Astrocyte (in vitro differentiated cells and primary cell): ENCODE measurements at regions not wholly inside any gene's neighbourhood (a gene's known extent, or its start where the extent isn't known, plus 50 kb on each side); places are given as distances from the start of the nearest gene placed in this dataset.

ENCODE experiments used
- DNase-seq: peaks from one replicate; pipeline ENCODE4 v3.0.0-alpha.2; 2010; ENCODE audit warnings: low read depth
- FAIRE-seq: peaks from 2 replicates; lab custom pipeline; 2011; peaks lifted over from hg19 to GRCh38; lab: Jason Lieb, UNC
- H2AFZ ChIP-seq: 2 replicates; pipeline ENCODE4 v1.6.0; 2012; ENCODE audit warnings: low read depth, low read length, inconsistent platforms
- H3K27ac ChIP-seq: 2 replicates; pipeline ENCODE4 v1.5.1; 2011; ENCODE audit warnings: low read depth, low read length, inconsistent platforms
- H3K27me3 ChIP-seq: 2 replicates; pipeline ENCODE4 v1.6.0; 2011; ENCODE audit warnings: low read length, inconsistent platforms; ENCODE audit not compliant: insufficient read depth
- H3K36me3 ChIP-seq: 2 replicates; pipeline ENCODE4 v1.5.1; 2011; ENCODE audit warnings: low read length, inconsistent platforms; ENCODE audit not compliant: insufficient read depth
- H3K4me1 ChIP-seq: 2 replicates; pipeline ENCODE4 v1.5.1; 2011; ENCODE audit warnings: low read length, inconsistent platforms; ENCODE audit not compliant: insufficient read depth
- H3K4me2 ChIP-seq: 2 replicates; pipeline ENCODE4 v1.6.0; 2012; ENCODE audit warnings: low read length, inconsistent platforms
- H3K4me3 ChIP-seq: 2 replicates; pipeline ENCODE4 v1.5.1; 2011; ENCODE audit warnings: low read depth, mild to moderate bottlenecking, low read length, inconsistent platforms; ENCODE audit not compliant: insufficient read depth
- H3K79me2 ChIP-seq: 2 replicates; pipeline ENCODE4 v1.6.0; 2012; ENCODE audit warnings: mild to moderate bottlenecking, low read length, inconsistent platforms; ENCODE audit not compliant: insufficient read depth
- H3K9ac ChIP-seq: 2 replicates; pipeline ENCODE4 v1.6.0; 2012; ENCODE audit warnings: mild to moderate bottlenecking, low read length, inconsistent platforms
- H3K9me3 ChIP-seq: 2 replicates; pipeline ENCODE4 v1.5.1; 2012; ENCODE audit warnings: low read depth, mild to moderate bottlenecking, low read length, inconsistent platforms; ENCODE audit not compliant: insufficient read depth
- H4K20me1 ChIP-seq: 2 replicates; pipeline ENCODE4 v1.6.0; 2012; ENCODE audit warnings: low read length, inconsistent platforms; ENCODE audit not compliant: insufficient read depth
- H3K27ac Mint-ChIP-seq: one replicate; pipeline ENCODE4 v1.8.0; 2021; ENCODE audit warnings: mild to moderate bottlenecking, mixed read lengths; ENCODE audit not compliant: unreplicated experiment
- H3K27me3 Mint-ChIP-seq: one replicate; pipeline ENCODE4 v1.8.0; 2021; ENCODE audit warnings: low read depth, mixed read lengths; ENCODE audit not compliant: unreplicated experiment
- H3K36me3 Mint-ChIP-seq: one replicate; pipeline ENCODE4 v1.8.0; 2021; ENCODE audit warnings: low read depth, mixed read lengths; ENCODE audit not compliant: unreplicated experiment
- H3K4me1 Mint-ChIP-seq: one replicate; pipeline ENCODE4 v1.8.0; 2021; ENCODE audit warnings: low read depth, mixed read lengths; ENCODE audit not compliant: unreplicated experiment
- H3K4me3 Mint-ChIP-seq: one replicate; pipeline ENCODE4 v1.8.0; 2021; ENCODE audit warnings: mild to moderate bottlenecking, moderate library complexity, mixed read lengths; ENCODE audit not compliant: unreplicated experiment
- H3K9me3 Mint-ChIP-seq: one replicate; pipeline ENCODE4 v1.8.0; 2021; ENCODE audit warnings: mild to moderate bottlenecking, mixed read lengths; ENCODE audit not compliant: unreplicated experiment
- EZH2 ChIP-seq: IDR thresholded peaks from 2 replicates; pipeline ENCODE4 v1.6.1; 2012; ENCODE audit warnings: mild to moderate bottlenecking, low read length, inconsistent platforms; ENCODE audit not compliant: insufficient read depth
- TF ChIP-seq, protein P1 (sequence below): IDR thresholded peaks from 2 replicates; pipeline ENCODE4 v1.5.1; 2011; ENCODE audit warnings: low read depth, mild to moderate bottlenecking, inconsistent platforms, low read length, moderate library complexity; ENCODE audit not compliant: insufficient read depth

GRCh38 chr10:29757551-29758297 lies 123.0 kb upstream of the SVIL start:
- H3K4me2 ChIP-seq, result peak overlapping the region; percentile 66
- no peaks in the 10 kb centered on the region for H3K79me2 ChIP-seq
- H3K36me3 ChIP-seq, result no peaks in the 10 kb centered on the region
- H3K27ac ChIP-seq, result no peak overlapping the region
- Mint-ChIP-seq H3K9me3 (no peaks in the 10 kb centered on the region), H3K27me3 (no peaks in the 10 kb centered on the region), H3K36me3 (no peaks in the 10 kb centered on the region), H3K4me3 (no peak overlapping the region), H3K4me1 (peaks cover 10% of the 10 kb centered on the region), H3K27ac (peak overlapping the region; percentile 34)
- TF ChIP-seq, protein P1, sequence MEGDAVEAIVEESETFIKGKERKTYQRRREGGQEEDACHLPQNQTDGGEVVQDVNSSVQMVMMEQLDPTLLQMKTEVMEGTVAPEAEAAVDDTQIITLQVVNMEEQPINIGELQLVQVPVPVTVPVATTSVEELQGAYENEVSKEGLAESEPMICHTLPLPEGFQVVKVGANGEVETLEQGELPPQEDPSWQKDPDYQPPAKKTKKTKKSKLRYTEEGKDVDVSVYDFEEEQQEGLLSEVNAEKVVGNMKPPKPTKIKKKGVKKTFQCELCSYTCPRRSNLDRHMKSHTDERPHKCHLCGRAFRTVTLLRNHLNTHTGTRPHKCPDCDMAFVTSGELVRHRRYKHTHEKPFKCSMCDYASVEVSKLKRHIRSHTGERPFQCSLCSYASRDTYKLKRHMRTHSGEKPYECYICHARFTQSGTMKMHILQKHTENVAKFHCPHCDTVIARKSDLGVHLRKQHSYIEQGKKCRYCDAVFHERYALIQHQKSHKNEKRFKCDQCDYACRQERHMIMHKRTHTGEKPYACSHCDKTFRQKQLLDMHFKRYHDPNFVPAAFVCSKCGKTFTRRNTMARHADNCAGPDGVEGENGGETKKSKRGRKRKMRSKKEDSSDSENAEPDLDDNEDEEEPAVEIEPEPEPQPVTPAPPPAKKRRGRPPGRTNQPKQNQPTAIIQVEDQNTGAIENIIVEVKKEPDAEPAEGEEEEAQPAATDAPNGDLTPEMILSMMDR, result no peak
- no peak for TF ChIP-seq EZH2
- H3K9me3 ChIP-seq, result no peaks in the 10 kb centered on the region
- DNase-seq, result peak; percentile 62
- no peaks in the 10 kb centered on the region for H3K27me3 ChIP-seq
- H3K9ac ChIP-seq, result peak overlapping the region; percentile 1
- peaks cover 14% of the 10 kb centered on the region for H3K4me1 ChIP-seq
- FAIRE-seq, result no peak
- no peak overlapping the region for H2AFZ ChIP-seq
- no peak overlapping the region for H3K4me3 ChIP-seq
- no peaks in the 10 kb centered on the region for H4K20me1 ChIP-seq

DNA sequence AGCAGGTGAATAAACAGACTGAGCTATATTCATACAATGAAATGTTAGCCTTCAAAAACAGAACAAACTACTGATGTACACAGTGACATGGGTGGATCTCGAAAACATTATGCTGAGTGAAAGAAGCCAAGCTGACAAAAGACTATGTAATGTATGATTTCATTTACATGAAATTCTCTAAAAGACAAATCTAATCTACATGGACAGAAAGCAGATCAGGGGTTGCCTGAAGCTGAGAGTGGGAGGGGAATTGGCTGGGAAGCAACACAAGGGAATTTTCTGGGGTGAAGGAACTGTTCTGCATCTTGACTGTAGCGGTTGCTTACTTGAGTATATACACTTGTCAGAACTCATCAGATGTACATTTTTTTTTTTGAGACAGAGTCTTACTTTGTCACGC lies 121.7 kb upstream of the SVIL start:
- H3K9ac ChIP-seq, result no peak overlapping the region
- Mint-ChIP-seq H3K36me3 (no peaks in the 10 kb centered on the region), H3K9me3 (no peaks in the 10 kb centered on the region), H3K27ac (no peak overlapping the region), H3K4me1 (peaks cover 10% of the 10 kb centered on the region), H3K4me3 (no peak overlapping the region), H3K27me3 (no peaks in the 10 kb centered on the region)
- peaks cover 14% of the 10 kb centered on the region for H3K4me1 ChIP-seq
- no peak overlapping the region for H2AFZ ChIP-seq
- no peaks in the 10 kb centered on the region for H3K79me2 ChIP-seq
- H3K9me3 ChIP-seq, result no peaks in the 10 kb centered on the region
- FAIRE-seq (no peak), DNase-seq (no peak)
- no peaks in the 10 kb centered on the region for H4K20me1 ChIP-seq
- H3K4me2 ChIP-seq, result no peak overlapping the region
- H3K27me3 ChIP-seq, result peaks cover 5% of the 10 kb centered on the region
- no peak overlapping the region for H3K4me3 ChIP-seq
- TF ChIP-seq, protein P1, result no peak
- no peak for TF ChIP-seq EZH2
- H3K36me3 ChIP-seq, result no peaks in the 10 kb centered on the region
- no peak overlapping the region for H3K27ac ChIP-seq

GRCh38 chr10:29753283-29753682 lies 118.5 kb upstream of the SVIL start:
- peaks cover 9% of the 10 kb centered on the region for H3K27me3 ChIP-seq

More at GRCh38 chr10:29753283-29753682, 118.5 kb upstream of the SVIL start:
- no peaks in the 10 kb centered on the region for H3K36me3 ChIP-seq
- TF ChIP-seq, protein P1, result no peak
- no peak for TF ChIP-seq EZH2
- no peaks in the 10 kb centered on the region for H3K79me2 ChIP-seq
- H3K9me3 Mint-ChIP-seq, result no peaks in the 10 kb centered on the region
- H4K20me1 ChIP-seq, result no peaks in the 10 kb centered on the region
- no peak overlapping the region for H2AFZ ChIP-seq
- FAIRE-seq, result no peak
- no peak for DNase-seq
- peaks cover 13% of the 10 kb centered on the region for H3K4me1 ChIP-seq
- H3K27ac Mint-ChIP-seq, result no peak overlapping the region
- peaks cover 10% of the 10 kb centered on the region for H3K4me1 Mint-ChIP-seq
- no peak overlapping the region for H3K4me2 ChIP-seq
- H3K4me3 Mint-ChIP-seq, result no peak overlapping the region
- H3K27me3 Mint-ChIP-seq, result no peaks in the 10 kb centered on the region
- H3K9ac ChIP-seq, result no peak overlapping the region
- no peaks in the 10 kb centered on the region for H3K36me3 Mint-ChIP-seq
- H3K9me3 ChIP-seq, result no peaks in the 10 kb centered on the region
- H3K27ac ChIP-seq, result no peak overlapping the region
- H3K4me3 ChIP-seq, result no peak overlapping the region
